ENCODE measurements at regions not wholly inside any gene's neighbourhood (a gene's known extent, or its start where the extent isn't known, plus 50 kb on each side); places are given as distances from the start of the nearest gene placed in this dataset.

GRCh38 chr2:2413525-2413924 is 82.5 kb upstream of the MYT1L start:
- TF ChIP-seq CTCF (IDR thresholded peaks at IDR 0.05) (no peak), POLR2A (IDR thresholded peaks at IDR 0.05) (no peak)

Data from uterus (tissue), 2 donors.